CD14-positive monocyte (primary cell): ENCODE measurements at regions not wholly inside any gene's neighbourhood (a gene's known extent, or its start where the extent isn't known, plus 50 kb on each side); places are given as distances from the start of the nearest gene placed in this dataset.
A peak's percentile ranks its signal among the peaks of the same experiment; 100 is the strongest.

Experiments used
- DNase-seq, 3 donors: peaks; one replicate each; pipeline ENCODE4 v3.0.0-alpha.2; 2011 to 2022
- H2AFZ ChIP-seq: 2 replicates; pipeline ENCODE4 v1.6.0; 2012; ENCODE audit warnings: mild to moderate bottlenecking, low read depth, low read length, inconsistent platforms; ENCODE audit not compliant: insufficient read depth, poor library complexity, severe bottlenecking
- H3K27ac ChIP-seq, 2 donors: 1 replicate in 1 of 2; 2 replicates in 1 of 2; pipeline ENCODE4 v1.5.1; 2012 to 2013; ENCODE audit warnings: low read length in 2 of 2, control low read depth in 1 of 2, inconsistent platforms in 1 of 2, low read depth in 1 of 2, mild to moderate bottlenecking in 1 of 2
- H3K27me3 ChIP-seq, 2 donors: one replicate each; pipeline versions ENCODE4 v1.6.0 to v1.6.1; 2011 to 2013; ENCODE audit warnings: low read length in 2 of 2; ENCODE audit not compliant: control insufficient read depth in 2 of 2, insufficient read depth in 2 of 2
- H3K36me3 ChIP-seq, 2 donors: replicated peaks in 1 of 2; 1 replicate in 1 of 2; 2 replicates in 1 of 2; pipeline versions ENCODE4 v1.5.1 to v1.6.1; 2012 to 2013; ENCODE audit warnings: low read length in 2 of 2, control low read depth in 1 of 2, inconsistent platforms in 1 of 2, mild to moderate bottlenecking in 1 of 2; ENCODE audit not compliant: insufficient read depth in 2 of 2, control insufficient read depth in 1 of 2
- H3K4me1 ChIP-seq, 2 donors: 1 replicate in 1 of 2; 2 replicates in 1 of 2; pipeline versions ENCODE4 v1.5.1 to v1.6.1; 2012 to 2013; ENCODE audit warnings: low read length in 2 of 2, control low read depth in 1 of 2, inconsistent platforms in 1 of 2, mild to moderate bottlenecking in 1 of 2, moderate library complexity in 1 of 2; ENCODE audit not compliant: insufficient read depth in 2 of 2, control insufficient read depth in 1 of 2
- H3K4me2 ChIP-seq: replicated peaks from 2 replicates; pipeline ENCODE3; 2012; ENCODE audit warnings: low read length, moderate library complexity, mild to moderate bottlenecking; ENCODE audit not compliant: poor library complexity, severe bottlenecking; ENCODE audit errors: extremely low read depth
- H3K4me3 ChIP-seq, 3 experiments: fragments of 200-600 bp in 1 of 3; sonication (generic) in 1 of 3; replicated peaks in 1 of 3; 1 replicate in 2 of 3; 2 replicates in 1 of 3; pipeline ENCODE4 v1.5.1; 2011 to 2013; ENCODE audit warnings: low read length in 3 of 3, mild to moderate bottlenecking in 3 of 3, control low read depth in 2 of 3, low read depth in 2 of 3, inconsistent platforms in 1 of 3, moderate library complexity in 1 of 3
- H3K79me2 ChIP-seq: 2 replicates; pipeline ENCODE4 v1.6.0; 2012; ENCODE audit warnings: mild to moderate bottlenecking, control low read depth, inconsistent platforms, low read length, moderate library complexity; ENCODE audit not compliant: insufficient read depth
- H3K9ac ChIP-seq: 2 replicates; pipeline ENCODE4 v1.6.0; 2017; ENCODE audit warnings: low read length, mild to moderate bottlenecking; ENCODE audit not compliant: insufficient read depth, poor library complexity, severe bottlenecking
- H3K9me3 ChIP-seq, 2 donors: replicated peaks in 1 of 2; 1 replicate in 1 of 2; 2 replicates in 1 of 2; pipeline versions ENCODE4 v1.5.1 to v1.6.1; 2012 to 2013; ENCODE audit warnings: low read length in 2 of 2, control low read depth in 1 of 2; ENCODE audit not compliant: control insufficient read depth in 1 of 2, insufficient read depth in 1 of 2
- H4K20me1 ChIP-seq: 2 replicates; pipeline ENCODE4 v1.6.0; 2012; ENCODE audit warnings: mild to moderate bottlenecking, low read length, control low read depth, moderate library complexity; ENCODE audit not compliant: insufficient read depth
- H3K27ac Mint-ChIP-seq, 7 donors: one replicate each; pipeline ENCODE4 v1.8.0; 2020; ENCODE audit warnings: mild to moderate bottlenecking in 7 of 7, mixed read lengths in 7 of 7, moderate library complexity in 6 of 7, inconsistent platforms in 2 of 7
- H3K27me3 Mint-ChIP-seq, 3 donors: one replicate each; pipeline ENCODE4 v1.8.0; 2021 to 2022; ENCODE audit warnings: low read depth in 3 of 3, mild to moderate bottlenecking in 3 of 3, mixed read lengths in 3 of 3, moderate library complexity in 3 of 3, inconsistent platforms in 1 of 3
- H3K36me3 Mint-ChIP-seq, 2 donors: one replicate each; pipeline ENCODE4 v1.8.0; 2020; ENCODE audit warnings: mixed read lengths in 2 of 2, inconsistent platforms in 1 of 2, mild to moderate bottlenecking in 1 of 2
- H3K4me1 Mint-ChIP-seq: one replicate; pipeline ENCODE4 v1.8.0; 2020; ENCODE audit warnings: mild to moderate bottlenecking, mixed read lengths
- H3K4me3 Mint-ChIP-seq, 2 donors: one replicate each; pipeline ENCODE4 v1.8.0; 2020; ENCODE audit warnings: mild to moderate bottlenecking in 2 of 2, mixed read lengths in 2 of 2, moderate library complexity in 1 of 2
- H3K9me3 Mint-ChIP-seq, 7 donors: one replicate each; pipeline ENCODE4 v1.8.0; 2020 to 2022; ENCODE audit warnings: mixed read lengths in 7 of 7, mild to moderate bottlenecking in 6 of 7, moderate library complexity in 6 of 7, inconsistent platforms in 2 of 7
- CTCF ChIP-seq: fragments of 200-600 bp; IDR thresholded peaks from one replicate; pipeline ENCODE4 v1.8.0; 2022; ENCODE audit warnings: antibody characterized with exemption, mild to moderate bottlenecking
- WGBS: methylation state at CpG from one replicate; pipeline ENCODE4 v1.1.5; 2013; ENCODE audit warnings: missing lambda C conversion rate; ENCODE audit not compliant: insufficient coverage; 5-methylcytosine and 5-hydroxymethylcytosine counted together
- intact Hi-C, 2 donors: fragments of 100-400 bp; cut with micrococcal nuclease; formaldehyde crosslinking; loops; one replicate each; pipeline versions ENCODE4 v1.15.0 to v1.15.1; 2023

- no peak overlapping the region for H3K4me3 ChIP-seq
- no peaks in the 10 kb centered on the region for H3K27me3 Mint-ChIP-seq
- H3K9ac ChIP-seq = no peak overlapping the region
- H3K79me2 ChIP-seq = no peaks in the 10 kb centered on the region
- H3K36me3 Mint-ChIP-seq = no peaks in the 10 kb centered on the region
- H3K4me3 Mint-ChIP-seq = no peak overlapping the region
- no peaks in the 10 kb centered on the region for H4K20me1 ChIP-seq
- DNase-seq = no peak
- H3K27me3 ChIP-seq = no peaks in the 10 kb centered on the region
- no peaks in the 10 kb centered on the region for H3K4me1 ChIP-seq
- 79% methylated on average over 2 of the region's 3 CpGs for WGBS
- no peak for TF ChIP-seq CTCF
- H3K36me3 ChIP-seq = no peaks in the 10 kb centered on the region
- no peak overlapping the region for H2AFZ ChIP-seq
- H3K4me1 Mint-ChIP-seq = no peaks in the 10 kb centered on the region
- peaks cover 0 to 4% (median 2%) of the 10 kb centered on the region in 7 donors for H3K9me3 Mint-ChIP-seq
- no peak overlapping the region for H3K27ac ChIP-seq
- no peak overlapping the region for H3K4me2 ChIP-seq
- intact Hi-C loops = no loop called here
- no peaks in the 10 kb centered on the region for H3K9me3 ChIP-seq
- H3K27ac Mint-ChIP-seq = no peak overlapping the region
Observed at GRCh38 chr10:61558188-61558587, 104.5 kb upstream of the CABCOCO1 start.

- Mint-ChIP-seq H3K36me3 (no peaks in the 10 kb centered on the region), H3K27ac (peak overlapping the region in 1 of 7 donors; percentile 47), H3K9me3 (peaks cover 0 to 7% (median 4%) of the 10 kb centered on the region in 7 donors), H3K4me3 (no peak overlapping the region), H3K4me1 (no peaks in the 10 kb centered on the region), H3K27me3 (no peaks in the 10 kb centered on the region)
- peak in 1 of 3 donors; percentile 30 for DNase-seq
- Histone ChIP-seq H3K9ac (no peak overlapping the region), H3K4me3 (no peak overlapping the region), H2AFZ (no peak overlapping the region), H3K4me1 (no peaks in the 10 kb centered on the region), H3K79me2 (no peaks in the 10 kb centered on the region), H4K20me1 (no peaks in the 10 kb centered on the region), H3K36me3 (no peaks in the 10 kb centered on the region), H3K27me3 (no peaks in the 10 kb centered on the region), H3K4me2 (no peak overlapping the region), H3K27ac (no peak overlapping the region), H3K9me3 (no peaks in the 10 kb centered on the region)
- WGBS = 95% methylated on average over 4 of the region's 5 CpGs
- no peak for TF ChIP-seq CTCF
- intact Hi-C loops = no loop called here
Observed at GRCh38 chr10:61554925-61555324, 101.7 kb upstream of the TMEM26 start.
